Endothelial cell of umbilical vein (primary cell): ENCODE measurements at regions not wholly inside any gene's neighbourhood (a gene's known extent, or its start where the extent isn't known, plus 50 kb on each side); places are given as distances from the start of the nearest gene placed in this dataset.

ENCODE experiments used
- BruUV-seq: library from RNA; stranded (reverse); fragments of 400-500 nt; replicated peaks from 2 replicates; lab custom pipeline; 2021; lab: Mats Ljungman, UMichigan
- CTCF ChIA-PET: fragments of 300-600, 350-600 bp; sonication (Branson Sonifier 250); formaldehyde crosslinking; loops from one replicate; lab custom pipeline; 2021; ENCODE audit warnings: antibody characterized with exemption, inconsistent platforms; lab: Charles Lee
- POLR2A ChIA-PET: fragments of 300-600, 350-600 bp; sonication (Branson Sonifier 250); formaldehyde crosslinking; loops from one replicate; lab custom pipeline; 2021; ENCODE audit warnings: antibody characterized with exemption, inconsistent platforms; lab: Charles Lee
- DNase-seq: peaks from one replicate; pipeline ENCODE4 v3.0.0-alpha.2; 2011; ENCODE audit warnings: low read depth, low spot score
- FAIRE-seq: peaks from 2 replicates; lab custom pipeline; 2011; peaks lifted over from hg19 to GRCh38; lab: Jason Lieb, UNC
- H2AFZ ChIP-seq: 2 replicates; pipeline ENCODE4 v1.6.0; 2012; ENCODE audit warnings: low read depth, low read length, control low read depth, inconsistent platforms
- H3K27ac ChIP-seq: 2 replicates; pipeline ENCODE4 v1.5.1; 2011; ENCODE audit warnings: low read depth, mild to moderate bottlenecking, control low read depth, low read length, moderate library complexity; ENCODE audit not compliant: insufficient read depth
- H3K27me3 ChIP-seq, 2 experiments: 2 replicates each; pipeline versions ENCODE4 v1.6.0 to v1.6.1; 2011; ENCODE audit warnings: low read length in 2 of 2, mixed read lengths in 1 of 2; ENCODE audit not compliant: control insufficient read depth in 2 of 2, insufficient read depth in 2 of 2
- H3K36me3 ChIP-seq, 2 experiments: 2 replicates in 1 of 2; 3 replicates in 1 of 2; pipeline ENCODE4 v1.5.1; 2011; ENCODE audit warnings: low read length in 2 of 2, mild to moderate bottlenecking in 1 of 2, moderate library complexity in 1 of 2; ENCODE audit not compliant: control insufficient read depth in 2 of 2, insufficient read depth in 2 of 2; ENCODE audit errors: extremely low read depth in 1 of 2
- H3K4me1 ChIP-seq: 3 replicates; pipeline ENCODE4 v1.5.1; 2011; ENCODE audit warnings: mild to moderate bottlenecking, low read length; ENCODE audit not compliant: control insufficient read depth, insufficient read depth; ENCODE audit errors: extremely low read depth
- H3K4me2 ChIP-seq: 2 replicates; pipeline ENCODE4 v1.6.1; 2011; ENCODE audit warnings: low read length, control low read depth, mixed read lengths; ENCODE audit not compliant: insufficient read depth
- H3K4me3 ChIP-seq, 3 experiments: fragments of 200-600 bp in 1 of 3; sonication (generic), shearing (Covaris generic) in 1 of 3; replicated peaks in 1 of 3; 2 replicates each; pipeline ENCODE4 v1.5.1; 2011 to 2016; ENCODE audit warnings: control low read depth in 3 of 3, low read length in 3 of 3, mild to moderate bottlenecking in 2 of 3, inconsistent platforms in 1 of 3, low read depth in 1 of 3, moderate library complexity in 1 of 3; ENCODE audit not compliant: insufficient read depth in 1 of 3
- H3K79me2 ChIP-seq: 2 replicates; pipeline ENCODE4 v1.6.0; 2012; ENCODE audit warnings: low read length, inconsistent platforms; ENCODE audit not compliant: control insufficient read depth, insufficient read depth
- H3K9ac ChIP-seq: replicated peaks from 2 replicates; pipeline ENCODE3; 2011; ENCODE audit warnings: low read length, control low read depth; ENCODE audit not compliant: insufficient read depth; ENCODE audit errors: extremely low read depth
- H3K9me1 ChIP-seq: replicated peaks from 3 replicates; pipeline ENCODE4 v1.6.0; 2011; ENCODE audit warnings: mild to moderate bottlenecking, low read length; ENCODE audit not compliant: control insufficient read depth, insufficient read depth; ENCODE audit errors: extremely low read depth
- H3K9me3 ChIP-seq: replicated peaks from 2 replicates; pipeline ENCODE4 v1.5.1; 2012; ENCODE audit warnings: low read length, inconsistent platforms; ENCODE audit not compliant: control insufficient read depth, insufficient read depth
- H4K20me1 ChIP-seq: replicated peaks from 2 replicates; pipeline ENCODE3; 2011; ENCODE audit warnings: mild to moderate bottlenecking, low read length; ENCODE audit not compliant: control insufficient read depth, insufficient read depth; ENCODE audit errors: extremely low read depth
- CTCF ChIP-seq, 2 donors: IDR thresholded peaks; 1 replicate in 1 of 2; 2 replicates in 1 of 2; pipeline ENCODE4 v1.5.1; 2011; ENCODE audit warnings: low read length in 2 of 2, mild to moderate bottlenecking in 2 of 2, moderate library complexity in 2 of 2, control low read depth in 1 of 2, inconsistent platforms in 1 of 2, low read depth in 1 of 2; ENCODE audit not compliant: insufficient read depth in 1 of 2; ENCODE audit errors: extremely low read depth in 1 of 2
- EZH2 ChIP-seq: IDR thresholded peaks from 2 replicates; pipeline ENCODE4 v1.6.1; 2012; ENCODE audit warnings: borderline replicate concordance, low read depth, mild to moderate bottlenecking, moderate library complexity, low read length, inconsistent platforms; ENCODE audit not compliant: severe bottlenecking
- FOS ChIP-seq: IDR thresholded peaks from 2 replicates; pipeline ENCODE4 v1.6.1; 2011; ENCODE audit warnings: mild to moderate bottlenecking, low read length, moderate library complexity, borderline replicate concordance; ENCODE audit not compliant: insufficient read depth
- GATA2 ChIP-seq: IDR thresholded peaks from 2 replicates; pipeline ENCODE4 v1.7.0; 2011; ENCODE audit warnings: low read depth, mild to moderate bottlenecking, moderate library complexity, mixed read lengths, low read length; ENCODE audit not compliant: insufficient read length, insufficient read depth
- JUN ChIP-seq: IDR thresholded peaks from 2 replicates; pipeline ENCODE4 v1.6.1; 2011; ENCODE audit warnings: borderline replicate concordance, low read depth; ENCODE audit not compliant: insufficient read length, insufficient read depth
- MAX ChIP-seq: IDR thresholded peaks from 2 replicates; pipeline ENCODE4 v1.6.1; 2011; ENCODE audit not compliant: insufficient read depth, insufficient read length
- MYC ChIP-seq: IDR thresholded peaks from one replicate; pipeline ENCODE4 v1.6.1; 2011; ENCODE audit warnings: mild to moderate bottlenecking, low read depth, low read length
- POLR2A ChIP-seq: IDR thresholded peaks from 2 replicates; pipeline ENCODE4 v1.6.1; 2012; ENCODE audit warnings: low read depth, mild to moderate bottlenecking, control low read depth, low read length
- POLR2AphosphoS5 ChIP-seq: IDR thresholded peaks from 2 replicates; pipeline ENCODE4 v1.6.1; 2012; ENCODE audit warnings: low read depth, mild to moderate bottlenecking, control low read depth, low read length, moderate library complexity; ENCODE audit not compliant: insufficient read depth
- dilution Hi-C: fragments of 300-500 bp; cut with MboI; formaldehyde crosslinking; loops from one replicate; pipeline ENCODE4 v1.15.0; 2019; ENCODE audit warnings: low sequenced_read_pairs; ENCODE audit not compliant: extremely low pct_ligation_motif_present
- intact Hi-C: fragments of 100-400 bp; cut with micrococcal nuclease; formaldehyde crosslinking; loops from one replicate; pipeline ENCODE4 v1.10.0; 2022

- intact Hi-C loops = no loop called here
These were observed 257.1 kb upstream of the RPS6KA3 start for GRCh38 chrX:20523626-20524312.

More at GRCh38 chrX:20523626-20524312, 257.1 kb upstream of the RPS6KA3 start:
- Histone ChIP-seq H2AFZ (no peak overlapping the region), H3K27me3 (peaks cover 3% of the 10 kb centered on the region in 2 experiments), H3K4me3 (no peak overlapping the region), H3K36me3 (no peaks in the 10 kb centered on the region), H3K9me1 (no peaks in the 10 kb centered on the region), H3K4me2 (no peak overlapping the region), H3K4me1 (peaks cover 8% of the 10 kb centered on the region), H3K27ac (no peak overlapping the region), H3K79me2 (no peaks in the 10 kb centered on the region), H3K9ac (no peak overlapping the region), H4K20me1 (no peaks in the 10 kb centered on the region), H3K9me3 (no peaks in the 10 kb centered on the region)
- ChIA-PET POLR2A (no interaction called here), CTCF (no interaction called here)
- dilution Hi-C loops = no loop called here
- no peak for FAIRE-seq
- DNase-seq = no peak
- BruUV-seq = no TSS peak
- TF ChIP-seq POLR2A = no peak
- no peak for TF ChIP-seq MAX
- TF ChIP-seq EZH2 = no peak
- no peak for TF ChIP-seq MYC
- no peak for TF ChIP-seq POLR2AphosphoS5
- no peak for TF ChIP-seq FOS
- TF ChIP-seq CTCF (IDR thresholded peaks at IDR 0.05; ENCODE audit: extremely low read depth in 1 of 2, insufficient read depth in 1 of 2, low read depth in 1 of 2, low read length in 2 of 2) = no peak
- no peak for TF ChIP-seq GATA2
- TF ChIP-seq JUN = no peak
